HFFc6 (cell line): ENCODE measurements at regions not wholly inside any gene's neighbourhood (a gene's known extent, or its start where the extent isn't known, plus 50 kb on each side); places are given as distances from the start of the nearest gene placed in this dataset.
A peak's percentile ranks its signal among the peaks of the same experiment; 100 is the strongest.
"Not testable (repeated sequence)": the region's sequence is repeated elsewhere in the genome, so short reads cannot be mapped to it uniquely, and the experiment has no call there.

Experiments used
- DNase-seq: peaks from one replicate; pipeline ENCODE4 v3.0.0-alpha.2; 2018
- H3K27ac Mint-ChIP-seq: 2 replicates; pipeline ENCODE4 v1.8.0; 2020; ENCODE audit warnings: mild to moderate bottlenecking, mixed read lengths
- H3K27me3 Mint-ChIP-seq: 2 replicates; pipeline ENCODE4 v1.8.0; 2021; ENCODE audit warnings: mild to moderate bottlenecking, moderate library complexity, mixed read lengths; ENCODE audit not compliant: insufficient read depth
- H3K36me3 Mint-ChIP-seq: 2 replicates; pipeline ENCODE4 v1.8.0; 2021; ENCODE audit warnings: low read depth, mixed read lengths
- H3K4me1 Mint-ChIP-seq: 2 replicates; pipeline ENCODE4 v1.8.0; 2020; ENCODE audit warnings: low read depth, mixed read lengths
- H3K4me3 Mint-ChIP-seq: 2 replicates; pipeline ENCODE4 v1.8.0; 2020; ENCODE audit warnings: mild to moderate bottlenecking, moderate library complexity, mixed read lengths
- H3K9me3 Mint-ChIP-seq: 2 replicates; pipeline ENCODE4 v1.8.0; 2020; ENCODE audit warnings: mild to moderate bottlenecking, mixed read lengths
- CTCF ChIP-seq: fragments of 200-600 bp; sonication (generic); IDR thresholded peaks from 2 replicates; pipeline ENCODE4 v1.5.0; 2021; ENCODE audit warnings: antibody characterized with exemption, mild to moderate bottlenecking

DNA sequence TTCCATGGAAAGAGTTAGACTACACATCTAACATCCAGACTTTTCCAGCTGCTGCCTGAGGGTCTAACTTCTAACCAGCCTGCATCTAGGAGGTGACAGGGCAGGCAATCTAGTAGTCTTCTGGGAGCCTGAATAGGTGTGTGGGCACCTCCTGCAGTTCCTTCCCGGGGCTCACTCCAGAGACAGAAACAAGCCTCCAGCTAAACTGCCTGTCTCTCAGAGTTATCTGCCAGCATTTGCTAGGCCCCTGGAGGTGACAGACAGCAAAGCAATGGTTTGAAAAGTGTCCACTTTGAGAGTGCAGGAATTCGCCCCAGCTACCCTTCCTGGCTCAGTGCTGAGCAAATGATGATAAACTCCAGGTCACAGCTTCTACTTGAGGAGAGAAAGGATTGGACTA, 240.5 kb upstream of the PRSS16 start:
- no peak overlapping the region for H3K4me3 Mint-ChIP-seq
- no peaks in the 10 kb centered on the region; the same call in 1 of the 2 replicates for H3K27me3 Mint-ChIP-seq
- no peaks in the 10 kb centered on the region for H3K4me1 Mint-ChIP-seq
- H3K27ac Mint-ChIP-seq: no peak overlapping the region
- peaks cover 20% of the 10 kb centered on the region for H3K9me3 Mint-ChIP-seq
- H3K36me3 Mint-ChIP-seq: peaks cover 7% of the 10 kb centered on the region; the same call in 1 of the 2 replicates
- no peak for TF ChIP-seq CTCF
- DNase-seq: no peak

DNA sequence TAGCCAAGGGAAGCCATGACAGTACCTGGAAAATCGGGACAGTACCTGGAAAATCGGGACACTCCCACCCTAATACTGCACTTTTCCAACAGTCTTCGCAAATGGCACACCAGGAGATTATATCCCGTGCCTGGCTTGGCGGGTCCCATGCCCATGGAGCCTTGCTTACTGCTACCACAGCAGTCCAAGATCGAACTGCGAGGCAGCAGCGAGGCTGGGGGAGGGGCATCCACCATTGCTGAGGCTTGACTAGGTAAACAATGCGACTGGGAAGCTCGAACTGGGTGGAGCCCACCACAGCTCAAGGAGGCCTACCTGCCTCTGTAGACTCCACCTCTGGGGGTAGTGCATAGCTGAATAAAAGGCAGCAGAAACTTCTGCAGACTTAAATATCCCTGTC, 238.9 kb upstream of the PRSS16 start:
- not testable (repeated sequence) for H3K4me1 Mint-ChIP-seq, H3K27ac Mint-ChIP-seq, H3K4me3 Mint-ChIP-seq, H3K27me3 Mint-ChIP-seq, DNase-seq, H3K36me3 Mint-ChIP-seq
- H3K9me3 Mint-ChIP-seq: peaks cover 20% of the 10 kb centered on the region

DNA sequence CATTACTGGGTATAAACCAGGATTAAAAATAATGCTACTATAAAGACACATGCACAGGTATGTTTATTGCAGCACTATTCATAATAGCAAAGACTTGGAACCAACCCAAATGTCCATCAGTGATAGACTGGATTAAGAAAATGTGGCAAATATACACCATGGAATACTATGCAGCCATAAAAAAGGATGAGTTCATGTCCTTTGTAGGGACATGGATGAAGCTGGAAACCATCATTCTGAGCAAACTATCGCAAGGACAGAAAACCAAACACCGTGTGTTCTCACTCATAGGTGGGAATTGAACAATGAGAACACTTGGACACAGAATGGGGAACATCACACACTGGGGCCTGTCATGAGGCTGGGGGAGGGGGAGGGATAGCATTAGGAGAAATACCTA, 233.4 kb upstream of the PRSS16 start:
- H3K9me3 Mint-ChIP-seq: peaks cover 14% of the 10 kb centered on the region
- not testable (repeated sequence) for H3K4me1 Mint-ChIP-seq, H3K27me3 Mint-ChIP-seq, H3K36me3 Mint-ChIP-seq, H3K4me3 Mint-ChIP-seq, H3K27ac Mint-ChIP-seq, DNase-seq

- Mint-ChIP-seq H3K27ac (no peak overlapping the region), H3K27me3 (peaks cover 5% of the 10 kb centered on the region), H3K4me1 (peaks cover 16% of the 10 kb centered on the region), H3K36me3 (peaks cover 3% of the 10 kb centered on the region; the same call in 1 of the 2 replicates), H3K4me3 (no peak overlapping the region), H3K9me3 (no peaks in the 10 kb centered on the region; the same call in none of the 2 replicates)
- no peak for DNase-seq
- TF ChIP-seq CTCF: no peak
These were observed 230.8 kb upstream of the PRSS16 start for GRCh38 chr6:27016689-27017088.

- not testable (repeated sequence) for H3K27ac Mint-ChIP-seq, H3K36me3 Mint-ChIP-seq, H3K27me3 Mint-ChIP-seq, H3K4me3 Mint-ChIP-seq, H3K9me3 Mint-ChIP-seq, DNase-seq
- peaks cover 16% of the 10 kb centered on the region for H3K4me1 Mint-ChIP-seq
These were observed 229.1 kb upstream of the PRSS16 start for GRCh38 chr6:27018401-27018800.

DNA sequence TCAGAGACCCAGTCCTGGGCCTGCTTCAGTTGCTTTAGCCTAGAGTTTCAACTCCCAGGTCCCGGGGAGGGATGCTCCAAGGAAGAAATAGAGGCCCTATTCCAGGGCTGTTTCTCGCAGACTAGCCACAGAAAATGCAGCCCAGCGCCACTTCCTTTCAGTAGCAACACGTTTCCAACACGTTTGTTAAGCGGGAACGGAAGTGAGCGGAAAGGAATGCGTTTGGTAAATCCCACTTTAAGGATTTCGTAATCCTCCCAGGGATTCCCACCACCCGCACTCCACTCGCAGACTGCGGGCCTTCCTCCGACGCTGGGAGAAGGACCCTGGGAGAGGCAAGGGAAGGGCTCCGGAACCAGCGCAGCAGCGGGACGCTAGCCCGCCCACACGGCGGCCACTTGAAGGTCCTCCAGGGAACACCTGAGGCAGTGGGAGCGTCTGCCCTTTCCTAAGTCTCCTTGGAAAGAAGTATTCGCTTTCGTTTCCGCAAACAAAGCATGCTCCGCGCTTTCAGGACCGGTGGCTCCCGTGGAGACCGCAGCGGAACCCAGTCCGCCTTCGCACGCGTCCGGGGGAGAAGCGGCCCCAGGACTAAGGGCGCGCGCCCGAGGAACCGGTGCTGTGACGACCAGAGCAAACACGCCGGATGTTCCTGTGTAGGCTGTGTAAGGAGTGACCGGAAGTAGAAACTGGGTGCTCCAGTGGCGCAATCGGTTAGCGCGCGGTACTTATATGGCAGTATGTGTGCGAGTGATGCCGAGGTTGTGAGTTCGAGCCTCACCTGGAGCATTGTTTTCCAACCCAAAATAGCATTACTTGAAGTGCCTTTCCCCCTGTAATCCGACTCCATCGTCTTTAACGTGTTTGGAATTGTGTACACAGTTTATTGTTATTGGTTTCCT, 227.6 kb upstream of the PRSS16 start:
- H3K9me3 Mint-ChIP-seq: no peaks in the 10 kb centered on the region; the same call in 1 of the 2 replicates

More for the DNA sequence above, 227.6 kb upstream of the PRSS16 start:
- H3K27ac Mint-ChIP-seq: peak overlapping the region; percentile 94
- H3K36me3 Mint-ChIP-seq: peaks cover 3% of the 10 kb centered on the region; the same call in 1 of the 2 replicates
- TF ChIP-seq CTCF: no peak
- DNase-seq: peak; percentile 91
- peak overlapping the region; percentile 89 for H3K4me3 Mint-ChIP-seq
- peaks cover 16% of the 10 kb centered on the region for H3K4me1 Mint-ChIP-seq
- peaks cover 5% of the 10 kb centered on the region for H3K27me3 Mint-ChIP-seq
